ENCODE measurements at regions not wholly inside any gene's neighbourhood (a gene's known extent, or its start where the extent isn't known, plus 50 kb on each side); places are given as distances from the start of the nearest gene placed in this dataset.

- TF ChIP-seq CTCF (IDR thresholded peaks at IDR 0.05): no peak
- no peak for TF ChIP-seq POLR2AphosphoS5 (IDR thresholded peaks at IDR 0.05; ENCODE audit: insufficient read depth in 1 of 2, low read depth in 1 of 2)
- no peak for TF ChIP-seq POLR2A (IDR thresholded peaks at IDR 0.05)
Observed at GRCh38 chr4:188270273-188271069, 131.2 kb downstream of the TRIML1 start.
